NT2/D1 (cell line): ENCODE measurements at regions not wholly inside any gene's neighbourhood (a gene's known extent, or its start where the extent isn't known, plus 50 kb on each side); places are given as distances from the start of the nearest gene placed in this dataset.

ENCODE experiments used
- SUZ12 ChIP-seq: IDR thresholded peaks from 2 replicates; pipeline ENCODE4 v1.6.1; 2011; ENCODE audit not compliant: insufficient read length, insufficient read depth; ENCODE audit errors: extremely low read depth
- YY1 ChIP-seq: IDR thresholded peaks from 2 replicates; pipeline ENCODE4 v1.6.1; 2011; ENCODE audit not compliant: insufficient read length, insufficient read depth
- ZNF274 ChIP-seq: IDR thresholded peaks from 2 replicates; pipeline ENCODE4 v1.6.1; 2011; ENCODE audit warnings: mild to moderate bottlenecking, low read depth, low read length

- TF ChIP-seq ZNF274 (no peak), YY1 (no peak), SUZ12 (no peak)
Measured at GRCh38 chr1:87791931-87792740, 463.5 kb downstream of the LMO4 start.
